ENCODE measurements at regions not wholly inside any gene's neighbourhood (a gene's known extent, or its start where the extent isn't known, plus 50 kb on each side); places are given as distances from the start of the nearest gene placed in this dataset.

DNA sequence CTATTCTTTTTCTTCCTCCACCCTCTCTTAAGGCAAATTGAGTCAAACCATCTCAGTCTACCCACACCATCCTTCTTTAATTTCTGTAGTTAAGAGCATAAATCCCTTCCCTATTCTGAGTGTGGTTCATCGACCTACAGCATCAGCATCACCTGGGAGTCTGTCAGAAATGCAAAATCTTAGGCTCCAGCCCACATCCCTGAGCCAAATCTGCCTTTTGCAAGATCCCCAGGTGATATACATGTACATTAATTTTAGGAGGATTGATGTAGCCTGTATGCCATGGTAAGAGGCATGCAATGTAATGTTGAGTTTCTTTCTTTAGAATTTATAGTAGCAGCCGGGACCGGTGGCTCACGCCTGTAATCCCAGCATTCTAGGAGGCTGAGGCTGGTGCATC is 151.7 kb upstream of the TNP1 start:
- RAD21 ChIA-PET (ENCODE audit: unreplicated experiment): no interaction called here
- POLR2A ChIA-PET: no interaction called here
- no peak overlapping the region for H3K9ac ChIP-seq (ENCODE audit: control insufficient read depth, insufficient read depth, low read length)
- no peak overlapping the region for H3K4me3 ChIP-seq
- no peak for TF ChIP-seq SMARCA5 (IDR thresholded peaks at IDR 0.05)
- no peak for TF ChIP-seq FOS (IDR thresholded peaks at IDR 0.05; ENCODE audit: borderline replicate concordance, extremely low read depth, insufficient read length)
- no peak for TF ChIP-seq MEF2A (IDR thresholded peaks at IDR 0.05; ENCODE audit: insufficient read depth, low read depth, low read length)
- H4K20me1 ChIP-seq (ENCODE audit: control insufficient read depth, insufficient read depth): no peaks in the 10 kb centered on the region
- DNase-seq (ENCODE audit: low read depth, low spot score) (no peak), ATAC-seq (no peak), FAIRE-seq (no peak)
- BruUV-seq (replicated peaks): no TSS peak
- in situ Hi-C loops (cut with MboI): no loop called here
- H3K4me1 ChIP-seq (ENCODE audit: control insufficient read depth, insufficient read depth, low read length): no peaks in the 10 kb centered on the region
- H2AFZ ChIP-seq (ENCODE audit: control insufficient read depth, low read depth, low read length): no peak overlapping the region
- no peak overlapping the region for H3K4me2 ChIP-seq (ENCODE audit: control insufficient read depth, insufficient read depth)
- H3K36me3 ChIP-seq (ENCODE audit: control insufficient read depth in 2 of 2, insufficient read depth in 2 of 2, low read length in 1 of 2): no peaks in the 10 kb centered on the region
- intact Hi-C loops (cut with micrococcal nuclease; ENCODE audit: unreplicated experiment): no loop called here
- CTCF ChIA-PET: no interaction called here
- no peaks in the 10 kb centered on the region; the same call in 2 of the 3 replicates for H3K9me3 ChIP-seq (replicated peaks; ENCODE audit: control insufficient read depth, insufficient read depth, low read length)
- WGBS (ENCODE audit: insufficient coverage, insufficient replicate concordance, low lambda C conversion rate, missing lambda C conversion rate): 48% methylated on average over 4 of the region's 4 CpGs
- no peaks in the 10 kb centered on the region for H3K79me2 ChIP-seq (ENCODE audit: control insufficient read depth, insufficient read depth, low read length)
- H3K27me3 ChIP-seq (replicated peaks in 1 of 2; ENCODE audit: control insufficient read depth in 2 of 2, insufficient read depth in 2 of 2, low read length in 1 of 2): no peaks in the 10 kb centered on the region; a peak in 1 of 4 replicates
- H3K27ac ChIP-seq (ENCODE audit: control insufficient read depth, insufficient read depth): no peak overlapping the region
- SMC1A ChIA-PET (ENCODE audit: uncharacterized antibody, unreplicated experiment): no interaction called here

DNA sequence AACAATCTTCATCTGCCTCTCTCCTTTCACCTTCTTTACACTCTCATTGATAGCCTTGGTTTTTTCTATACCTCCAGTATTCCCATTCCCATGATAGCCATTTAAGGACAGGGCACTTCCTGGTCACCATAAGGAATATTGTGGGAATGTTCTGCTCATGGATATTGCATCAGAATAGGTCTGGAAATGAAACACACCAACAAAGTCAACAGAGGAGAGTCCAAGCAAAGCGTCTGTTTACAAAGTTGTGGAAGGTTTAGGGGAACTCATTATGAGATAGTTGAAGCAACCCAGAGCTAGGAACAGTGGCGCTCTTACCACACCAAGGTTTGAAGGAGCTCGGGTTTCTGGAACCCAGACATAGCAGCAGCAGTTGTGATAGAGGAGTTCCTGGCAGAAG is 150.3 kb upstream of the TNP1 start:
- Histone ChIP-seq H3K36me3 (ENCODE audit: control insufficient read depth in 2 of 2, insufficient read depth in 2 of 2, low read length in 1 of 2) (no peaks in the 10 kb centered on the region), H3K27ac (ENCODE audit: control insufficient read depth, insufficient read depth) (no peak overlapping the region), H3K9ac (ENCODE audit: control insufficient read depth, insufficient read depth, low read length) (no peak overlapping the region), H4K20me1 (ENCODE audit: control insufficient read depth, insufficient read depth) (no peaks in the 10 kb centered on the region), H3K4me3 (no peak overlapping the region), H3K27me3 (replicated peaks in 1 of 2; ENCODE audit: control insufficient read depth in 2 of 2, insufficient read depth in 2 of 2, low read length in 1 of 2) (no peaks in the 10 kb centered on the region; a peak in 1 of 4 replicates), H3K9me3 (replicated peaks; ENCODE audit: control insufficient read depth, insufficient read depth, low read length) (no peaks in the 10 kb centered on the region; the same call in 2 of the 3 replicates), H2AFZ (ENCODE audit: control insufficient read depth, low read depth, low read length) (no peak overlapping the region), H3K79me2 (ENCODE audit: control insufficient read depth, insufficient read depth, low read length) (no peaks in the 10 kb centered on the region), H3K4me2 (ENCODE audit: control insufficient read depth, insufficient read depth) (no peak overlapping the region), H3K4me1 (ENCODE audit: control insufficient read depth, insufficient read depth, low read length) (no peaks in the 10 kb centered on the region)
- ChIA-PET RAD21 (ENCODE audit: unreplicated experiment) (no interaction called here), POLR2A (no interaction called here), SMC1A (ENCODE audit: uncharacterized antibody, unreplicated experiment) (interaction anchor here (1.2 kb wide), 1 partner anchor 45 kb away, joined by 3 read pairs; no protein-coding TSS in a partner anchor), CTCF (interaction anchor here (0.8 kb wide), 1 partner anchor 154 kb away, joined by 3 read pairs; no protein-coding TSS in a partner anchor)
- DNase-seq (ENCODE audit: low read depth, low spot score): no peak
- intact Hi-C loops (cut with micrococcal nuclease; ENCODE audit: unreplicated experiment) (no loop called here), in situ Hi-C loops (cut with MboI) (no loop called here)
- 0% methylated on average over 3 of the region's 3 CpGs for WGBS (ENCODE audit: insufficient coverage, insufficient replicate concordance, low lambda C conversion rate, missing lambda C conversion rate)
- no TSS peak for BruUV-seq (replicated peaks)
- no peak for ATAC-seq
- no peak for FAIRE-seq
- TF ChIP-seq, protein P1, sequence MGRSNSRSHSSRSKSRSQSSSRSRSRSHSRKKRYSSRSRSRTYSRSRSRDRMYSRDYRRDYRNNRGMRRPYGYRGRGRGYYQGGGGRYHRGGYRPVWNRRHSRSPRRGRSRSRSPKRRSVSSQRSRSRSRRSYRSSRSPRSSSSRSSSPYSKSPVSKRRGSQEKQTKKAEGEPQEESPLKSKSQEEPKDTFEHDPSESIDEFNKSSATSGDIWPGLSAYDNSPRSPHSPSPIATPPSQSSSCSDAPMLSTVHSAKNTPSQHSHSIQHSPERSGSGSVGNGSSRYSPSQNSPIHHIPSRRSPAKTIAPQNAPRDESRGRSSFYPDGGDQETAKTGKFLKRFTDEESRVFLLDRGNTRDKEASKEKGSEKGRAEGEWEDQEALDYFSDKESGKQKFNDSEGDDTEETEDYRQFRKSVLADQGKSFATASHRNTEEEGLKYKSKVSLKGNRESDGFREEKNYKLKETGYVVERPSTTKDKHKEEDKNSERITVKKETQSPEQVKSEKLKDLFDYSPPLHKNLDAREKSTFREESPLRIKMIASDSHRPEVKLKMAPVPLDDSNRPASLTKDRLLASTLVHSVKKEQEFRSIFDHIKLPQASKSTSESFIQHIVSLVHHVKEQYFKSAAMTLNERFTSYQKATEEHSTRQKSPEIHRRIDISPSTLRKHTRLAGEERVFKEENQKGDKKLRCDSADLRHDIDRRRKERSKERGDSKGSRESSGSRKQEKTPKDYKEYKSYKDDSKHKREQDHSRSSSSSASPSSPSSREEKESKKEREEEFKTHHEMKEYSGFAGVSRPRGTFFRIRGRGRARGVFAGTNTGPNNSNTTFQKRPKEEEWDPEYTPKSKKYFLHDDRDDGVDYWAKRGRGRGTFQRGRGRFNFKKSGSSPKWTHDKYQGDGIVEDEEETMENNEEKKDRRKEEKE (IDR thresholded peaks at IDR 0.05): no peak
- TF ChIP-seq SPI1 (IDR thresholded peaks at IDR 0.05; ENCODE audit: borderline replicate concordance, insufficient read depth, low read depth, low read length): no peak
- no peak for TF ChIP-seq MEF2B (IDR thresholded peaks at IDR 0.05; ENCODE audit: partially characterized antibody, poor library complexity, severe bottlenecking)
- TF ChIP-seq SMAD1 (IDR thresholded peaks at IDR 0.05; ENCODE audit: low read depth, partially characterized antibody): no peak
- TF ChIP-seq ZNF274 (IDR thresholded peaks at IDR 0.05; ENCODE audit: insufficient read depth, insufficient read length): no peak
- TF ChIP-seq, protein P2, sequence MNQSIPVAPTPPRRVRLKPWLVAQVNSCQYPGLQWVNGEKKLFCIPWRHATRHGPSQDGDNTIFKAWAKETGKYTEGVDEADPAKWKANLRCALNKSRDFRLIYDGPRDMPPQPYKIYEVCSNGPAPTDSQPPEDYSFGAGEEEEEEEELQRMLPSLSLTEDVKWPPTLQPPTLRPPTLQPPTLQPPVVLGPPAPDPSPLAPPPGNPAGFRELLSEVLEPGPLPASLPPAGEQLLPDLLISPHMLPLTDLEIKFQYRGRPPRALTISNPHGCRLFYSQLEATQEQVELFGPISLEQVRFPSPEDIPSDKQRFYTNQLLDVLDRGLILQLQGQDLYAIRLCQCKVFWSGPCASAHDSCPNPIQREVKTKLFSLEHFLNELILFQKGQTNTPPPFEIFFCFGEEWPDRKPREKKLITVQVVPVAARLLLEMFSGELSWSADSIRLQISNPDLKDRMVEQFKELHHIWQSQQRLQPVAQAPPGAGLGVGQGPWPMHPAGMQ (IDR thresholded peaks at IDR 0.05; ENCODE audit: borderline replicate concordance): no peak
- no peak for TF ChIP-seq RELA (IDR thresholded peaks at IDR 0.05; ENCODE audit: borderline replicate concordance, partially characterized antibody)
- TF ChIP-seq, protein P3, sequence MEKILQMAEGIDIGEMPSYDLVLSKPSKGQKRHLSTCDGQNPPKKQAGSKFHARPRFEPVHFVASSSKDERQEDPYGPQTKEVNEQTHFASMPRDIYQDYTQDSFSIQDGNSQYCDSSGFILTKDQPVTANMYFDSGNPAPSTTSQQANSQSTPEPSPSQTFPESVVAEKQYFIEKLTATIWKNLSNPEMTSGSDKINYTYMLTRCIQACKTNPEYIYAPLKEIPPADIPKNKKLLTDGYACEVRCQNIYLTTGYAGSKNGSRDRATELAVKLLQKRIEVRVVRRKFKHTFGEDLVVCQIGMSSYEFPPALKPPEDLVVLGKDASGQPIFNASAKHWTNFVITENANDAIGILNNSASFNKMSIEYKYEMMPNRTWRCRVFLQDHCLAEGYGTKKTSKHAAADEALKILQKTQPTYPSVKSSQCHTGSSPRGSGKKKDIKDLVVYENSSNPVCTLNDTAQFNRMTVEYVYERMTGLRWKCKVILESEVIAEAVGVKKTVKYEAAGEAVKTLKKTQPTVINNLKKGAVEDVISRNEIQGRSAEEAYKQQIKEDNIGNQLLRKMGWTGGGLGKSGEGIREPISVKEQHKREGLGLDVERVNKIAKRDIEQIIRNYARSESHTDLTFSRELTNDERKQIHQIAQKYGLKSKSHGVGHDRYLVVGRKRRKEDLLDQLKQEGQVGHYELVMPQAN (conservative IDR thresholded peaks at IDR 0.05): no peak

Data from GM12878 (cell line).